HCT116 (cell line): ENCODE measurements at regions not wholly inside any gene's neighbourhood (a gene's known extent, or its start where the extent isn't known, plus 50 kb on each side); places are given as distances from the start of the nearest gene placed in this dataset.

ENCODE experiments used
- ATAC-seq: fragments of 200-7000 bp; cut with Tn5 transposase; 2 replicates; pipeline ENCODE4 v1.9.1; 2020; ENCODE audit warnings: mild to moderate bottlenecking, moderate library complexity
- BruUV-seq: library from RNA; stranded (reverse); fragments of 400-500 nt; replicated peaks from 2 replicates; lab custom pipeline; 2021; lab: Mats Ljungman, UMichigan
- CTCF ChIA-PET: fragments of 300-600 bp; sonication (Branson Sonifier 250); formaldehyde crosslinking; loops from one replicate; lab custom pipeline; 2021; ENCODE audit warnings: antibody characterized with exemption; lab: Charles Lee
- POLR2A ChIA-PET: fragments of 300-600, 350-600 bp; sonication (Branson Sonifier 250); formaldehyde crosslinking; loops from one replicate; lab custom pipeline; 2021; ENCODE audit warnings: antibody characterized with exemption; lab: Charles Lee
- RAD21 ChIA-PET, 2 experiments: fragments of 300-600 bp; sonication (Branson Sonifier 250); formaldehyde crosslinking; loops; one replicate each; lab custom pipeline; 2023; ENCODE audit warnings: low total read pairs in 2 of 2; ENCODE audit not compliant: uncharacterized antibody in 2 of 2, unreplicated experiment in 2 of 2, low non-redundant PET in 1 of 2; lab: Charles Lee
- DNase-seq: peaks from one replicate; pipeline ENCODE4 v3.0.0-alpha.2; 2010; ENCODE audit warnings: low read depth, low spot score
- H2AFZ ChIP-seq: fragments of 200-600 bp; shearing (Covaris generic), sonication (generic); 2 replicates; pipeline ENCODE4 v1.6.1; 2017; ENCODE audit warnings: low read depth, mixed run types, mixed read lengths, antibody characterized with exemption, low read length; ENCODE audit not compliant: poor library complexity, severe bottlenecking
- H3K27ac ChIP-seq: 2 replicates; pipeline ENCODE4 v1.5.1; 2012; ENCODE audit warnings: low read depth, low read length
- H3K27me3 ChIP-seq: fragments of 200-600 bp; sonication (generic); 2 replicates; pipeline ENCODE4 v1.6.1; 2016; ENCODE audit warnings: mixed run types, low read length, mixed read lengths; ENCODE audit not compliant: insufficient read depth
- H3K36me3 ChIP-seq, 2 experiments: fragments of 200-500 bp in 1 of 2; fragments of 200-600 bp in 1 of 2; sonication (Bioruptor generic) in 1 of 2; sonication (generic) in 1 of 2; 2 replicates each; pipeline versions ENCODE4 v1.5.1 to v1.6.1; 2014 to 2016; ENCODE audit warnings: low read length in 2 of 2, inconsistent platforms in 1 of 2, mixed read lengths in 1 of 2, mixed run types in 1 of 2; ENCODE audit not compliant: insufficient read depth in 2 of 2, control insufficient read depth in 1 of 2
- H3K4me1 ChIP-seq, 2 experiments: fragments of 200-600 bp in 1 of 2; sonication (generic) in 1 of 2; 2 replicates each; pipeline versions ENCODE4 v1.5.1 to v1.6.1; 2012 to 2017; ENCODE audit warnings: low read length in 2 of 2, inconsistent platforms in 1 of 2, mild to moderate bottlenecking in 1 of 2, mixed read lengths in 1 of 2, mixed run types in 1 of 2, moderate library complexity in 1 of 2; ENCODE audit not compliant: insufficient read depth in 2 of 2, control insufficient read depth in 1 of 2
- H3K4me2 ChIP-seq: fragments of 200-600 bp; sonication (generic); 2 replicates; pipeline ENCODE4 v1.6.1; 2017; ENCODE audit warnings: mixed run types, low read length, mixed read lengths
- H3K4me3 ChIP-seq, 2 experiments: fragments of 200-600 bp in 1 of 2; sonication (generic) in 1 of 2; replicated peaks in 1 of 2; 2 replicates each; pipeline ENCODE4 v1.5.1; 2011 to 2016; ENCODE audit warnings: low read length in 2 of 2, control low read depth in 1 of 2, low read depth in 1 of 2, mild to moderate bottlenecking in 1 of 2, mixed read lengths in 1 of 2, mixed run types in 1 of 2
- H3K79me2 ChIP-seq: fragments of 200-600 bp; sonication (generic); 2 replicates; pipeline ENCODE4 v1.6.1; 2017; ENCODE audit warnings: mild to moderate bottlenecking, mixed run types, low read length, moderate library complexity, mixed read lengths; ENCODE audit not compliant: insufficient read depth
- H3K9ac ChIP-seq: fragments of 200-600 bp; sonication (generic); 2 replicates; pipeline ENCODE4 v1.6.1; 2016; ENCODE audit warnings: low read length, mixed read lengths
- H3K9me2 ChIP-seq: fragments of 200-600 bp; sonication (generic), shearing (Covaris generic); 2 replicates; pipeline ENCODE4 v1.6.1; 2017; ENCODE audit warnings: mixed run types, mild to moderate bottlenecking, moderate library complexity; ENCODE audit not compliant: insufficient read depth
- H3K9me3 ChIP-seq, 2 experiments: fragments of 200-500 bp in 1 of 2; fragments of 200-600 bp in 1 of 2; sonication (Bioruptor generic) in 1 of 2; sonication (generic) in 1 of 2; 2 replicates each; pipeline ENCODE4 v1.6.1; 2014 to 2017; ENCODE audit warnings: low read length in 2 of 2, mixed read lengths in 2 of 2, inconsistent platforms in 1 of 2, low read depth in 1 of 2, mild to moderate bottlenecking in 1 of 2, mixed run types in 1 of 2, moderate library complexity in 1 of 2; ENCODE audit not compliant: control insufficient read depth in 1 of 2, insufficient read depth in 1 of 2
- H4K20me1 ChIP-seq: fragments of 200-600 bp; sonication (generic), shearing (Covaris generic); 2 replicates; pipeline ENCODE4 v1.6.1; 2017; ENCODE audit warnings: mixed run types, mild to moderate bottlenecking, moderate library complexity; ENCODE audit not compliant: insufficient read depth
- CEBPB ChIP-seq: IDR thresholded peaks from 2 replicates; pipeline ENCODE4 v1.6.1; 2012; ENCODE audit warnings: low read depth
- EGR1 ChIP-seq: IDR thresholded peaks from 2 replicates; pipeline ENCODE4 v1.6.1; 2012; ENCODE audit warnings: low read depth
- EZH2phosphoT487 ChIP-seq: fragments of 200-600 bp; IDR thresholded peaks from 2 replicates; pipeline ENCODE4 v1.6.1; 2018; ENCODE audit warnings: antibody characterized with exemption, borderline replicate concordance
- JUND ChIP-seq: IDR thresholded peaks from 2 replicates; pipeline ENCODE4 v1.6.1; 2012
- TCF7L2 ChIP-seq: IDR thresholded peaks from 2 replicates; pipeline ENCODE4 v1.7.0; 2011; ENCODE audit warnings: borderline replicate concordance, inconsistent platforms; ENCODE audit not compliant: insufficient read depth, insufficient read length; ENCODE audit errors: extremely low read depth
- YY1 ChIP-seq: IDR thresholded peaks from 2 replicates; pipeline ENCODE4 v1.6.1; 2011; ENCODE audit warnings: low read length, low read depth, moderate library complexity, mild to moderate bottlenecking; ENCODE audit not compliant: insufficient replicate concordance; ENCODE audit errors: extremely low read depth
- ZFX ChIP-seq: fragments of 450-650 bp; IDR thresholded peaks from 2 replicates; pipeline ENCODE4 v1.6.1; 2017
- intact Hi-C: fragments of 100-400 bp; cut with micrococcal nuclease; formaldehyde crosslinking; loops from 2 replicates; pipeline ENCODE4 v1.10.0; 2022
- TF ChIP-seq, protein P1 (sequence below), 3 experiments: fragments of 200-600 bp in 1 of 3; sonication (generic) in 1 of 3; IDR thresholded peaks in 2 of 3; conservative IDR thresholded peaks in 1 of 3; 2 replicates each; pipeline ENCODE4 v1.5.1; 2012 to 2017; ENCODE audit warnings: low read depth in 2 of 3, low read length in 2 of 3, antibody characterized with exemption in 1 of 3, borderline replicate concordance in 1 of 3, control low read depth in 1 of 3, mild to moderate bottlenecking in 1 of 3, mixed read lengths in 1 of 3, mixed run types in 1 of 3, moderate library complexity in 1 of 3; ENCODE audit not compliant: insufficient read depth in 1 of 3
- TF ChIP-seq, protein P2 (sequence below): IDR thresholded peaks from 2 replicates; pipeline ENCODE4 v1.6.1; 2012
- TF ChIP-seq, protein P3 (sequence below): IDR thresholded peaks from 2 replicates; pipeline ENCODE4 v1.6.1; 2011; ENCODE audit warnings: mild to moderate bottlenecking, low read length, moderate library complexity; ENCODE audit not compliant: insufficient replicate concordance; ENCODE audit errors: extremely low read depth

DNA sequence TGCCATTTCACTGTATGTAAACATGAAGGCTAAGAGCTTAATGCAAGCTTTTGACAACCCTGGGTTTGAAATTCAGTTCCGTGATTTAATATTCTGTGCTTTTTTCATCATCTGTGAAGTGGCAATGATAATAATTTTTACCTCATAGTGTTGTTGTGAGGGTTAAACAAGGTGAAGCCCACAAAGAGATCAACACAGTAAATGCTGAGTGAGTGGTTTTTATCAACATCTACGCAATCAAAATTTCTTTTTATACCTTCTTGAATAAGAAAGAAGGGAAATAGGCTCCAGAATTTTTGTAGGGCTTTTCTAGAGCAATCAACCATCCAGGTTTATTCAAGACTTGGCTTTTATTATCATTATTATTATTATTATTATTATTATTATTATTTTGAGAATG lies 490.8 kb downstream of the SOX5 start:
- POLR2A ChIA-PET, result no interaction called here

More for the DNA sequence above, 490.8 kb downstream of the SOX5 start:
- H4K20me1 ChIP-seq, result no peaks in the 10 kb centered on the region
- no peaks in the 10 kb centered on the region for H3K79me2 ChIP-seq
- H3K4me1 ChIP-seq, result no peaks in the 10 kb centered on the region
- BruUV-seq, result no TSS peak
- DNase-seq, result no peak
- no peak overlapping the region for H3K27ac ChIP-seq
- peaks cover 5 to 20% of the 10 kb centered on the region in 2 experiments; a peak in 3 of 4 replicates for H3K9me3 ChIP-seq
- no peak for TF ChIP-seq JUND
- TF ChIP-seq TCF7L2, result no peak
- TF ChIP-seq EGR1, result no peak
- TF ChIP-seq CEBPB, result no peak
- TF ChIP-seq, protein P1, sequence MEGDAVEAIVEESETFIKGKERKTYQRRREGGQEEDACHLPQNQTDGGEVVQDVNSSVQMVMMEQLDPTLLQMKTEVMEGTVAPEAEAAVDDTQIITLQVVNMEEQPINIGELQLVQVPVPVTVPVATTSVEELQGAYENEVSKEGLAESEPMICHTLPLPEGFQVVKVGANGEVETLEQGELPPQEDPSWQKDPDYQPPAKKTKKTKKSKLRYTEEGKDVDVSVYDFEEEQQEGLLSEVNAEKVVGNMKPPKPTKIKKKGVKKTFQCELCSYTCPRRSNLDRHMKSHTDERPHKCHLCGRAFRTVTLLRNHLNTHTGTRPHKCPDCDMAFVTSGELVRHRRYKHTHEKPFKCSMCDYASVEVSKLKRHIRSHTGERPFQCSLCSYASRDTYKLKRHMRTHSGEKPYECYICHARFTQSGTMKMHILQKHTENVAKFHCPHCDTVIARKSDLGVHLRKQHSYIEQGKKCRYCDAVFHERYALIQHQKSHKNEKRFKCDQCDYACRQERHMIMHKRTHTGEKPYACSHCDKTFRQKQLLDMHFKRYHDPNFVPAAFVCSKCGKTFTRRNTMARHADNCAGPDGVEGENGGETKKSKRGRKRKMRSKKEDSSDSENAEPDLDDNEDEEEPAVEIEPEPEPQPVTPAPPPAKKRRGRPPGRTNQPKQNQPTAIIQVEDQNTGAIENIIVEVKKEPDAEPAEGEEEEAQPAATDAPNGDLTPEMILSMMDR (IDR thresholded peaks at IDR 0.05 in 2 of 3, conservative IDR thresholded peaks at IDR 0.05 in 1 of 3; ENCODE audit: borderline replicate concordance in 1 of 3, insufficient read depth in 1 of 3, low read depth in 2 of 3, low read length in 2 of 3), result no peak
- TF ChIP-seq, protein P2, sequence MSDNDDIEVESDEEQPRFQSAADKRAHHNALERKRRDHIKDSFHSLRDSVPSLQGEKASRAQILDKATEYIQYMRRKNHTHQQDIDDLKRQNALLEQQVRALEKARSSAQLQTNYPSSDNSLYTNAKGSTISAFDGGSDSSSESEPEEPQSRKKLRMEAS, result no peak
- TF ChIP-seq, protein P3, sequence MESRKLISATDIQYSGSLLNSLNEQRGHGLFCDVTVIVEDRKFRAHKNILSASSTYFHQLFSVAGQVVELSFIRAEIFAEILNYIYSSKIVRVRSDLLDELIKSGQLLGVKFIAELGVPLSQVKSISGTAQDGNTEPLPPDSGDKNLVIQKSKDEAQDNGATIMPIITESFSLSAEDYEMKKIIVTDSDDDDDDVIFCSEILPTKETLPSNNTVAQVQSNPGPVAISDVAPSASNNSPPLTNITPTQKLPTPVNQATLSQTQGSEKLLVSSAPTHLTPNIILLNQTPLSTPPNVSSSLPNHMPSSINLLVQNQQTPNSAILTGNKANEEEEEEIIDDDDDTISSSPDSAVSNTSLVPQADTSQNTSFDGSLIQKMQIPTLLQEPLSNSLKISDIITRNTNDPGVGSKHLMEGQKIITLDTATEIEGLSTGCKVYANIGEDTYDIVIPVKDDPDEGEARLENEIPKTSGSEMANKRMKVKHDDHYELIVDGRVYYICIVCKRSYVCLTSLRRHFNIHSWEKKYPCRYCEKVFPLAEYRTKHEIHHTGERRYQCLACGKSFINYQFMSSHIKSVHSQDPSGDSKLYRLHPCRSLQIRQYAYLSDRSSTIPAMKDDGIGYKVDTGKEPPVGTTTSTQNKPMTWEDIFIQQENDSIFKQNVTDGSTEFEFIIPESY, result no peak
- TF ChIP-seq EZH2phosphoT487, result no peak
- no peak for TF ChIP-seq YY1
- no peak for TF ChIP-seq ZFX
- TF ChIP-seq, all 23 proteins: peak for 0
- Histone ChIP-seq H3K4me2 (no peak overlapping the region), H3K36me3 (no peaks in the 10 kb centered on the region), H3K27me3 (no peaks in the 10 kb centered on the region), H3K9me2 (no peaks in the 10 kb centered on the region), H3K9ac (no peak overlapping the region), H2AFZ (no peak overlapping the region), H3K4me3 (no peak overlapping the region)
- no peak for ATAC-seq
- intact Hi-C loops, result no loop called here
- ChIA-PET RAD21 (no interaction called here), CTCF (no interaction called here)
